ENCODE measurements at regions not wholly inside any gene's neighbourhood (a gene's known extent, or its start where the extent isn't known, plus 50 kb on each side); places are given as distances from the start of the nearest gene placed in this dataset.

DNA sequence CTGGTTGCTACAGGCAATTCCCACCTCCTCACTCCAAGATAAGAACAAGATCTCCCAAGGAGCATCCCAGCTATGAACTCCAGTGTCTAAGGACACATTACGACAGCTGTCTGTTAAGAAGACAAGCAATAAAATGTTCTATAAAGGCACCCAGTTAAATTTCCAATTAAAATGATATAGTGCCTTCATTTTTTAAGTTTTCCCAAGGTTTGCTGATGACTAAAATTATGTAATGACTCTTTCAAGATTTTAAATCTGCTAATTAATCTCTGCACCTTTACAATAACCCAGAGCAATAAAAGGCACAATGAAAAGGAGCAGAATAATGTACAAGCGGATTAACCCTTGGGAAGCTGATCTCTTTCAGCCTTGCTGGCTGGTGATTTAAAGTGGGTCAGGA is 61.6 kb upstream of the REG3G start:
- no peak for DNase-seq
- TF ChIP-seq CTCF (IDR thresholded peaks at IDR 0.05; ENCODE audit: borderline replicate concordance, extremely low read depth, insufficient read depth): no peak
- Histone ChIP-seq H3K27me3 (ENCODE audit: control insufficient read depth, insufficient read depth, low read length) (no peaks in the 10 kb centered on the region), H3K4me3 (ENCODE audit: low read length in 3 of 3) (no peak overlapping the region), H3K27ac (ENCODE audit: low read depth in 2 of 2, low read length in 2 of 2) (no peak overlapping the region), H3K36me3 (ENCODE audit: control insufficient read depth in 2 of 3, insufficient read depth in 3 of 3, low read length in 3 of 3) (no peaks in the 10 kb centered on the region), H3K4me1 (ENCODE audit: control insufficient read depth in 2 of 3, insufficient read depth in 2 of 3, low read depth in 1 of 3, low read length in 3 of 3) (no peaks in the 10 kb centered on the region), H3K9ac (ENCODE audit: low read length in 3 of 3) (no peak overlapping the region), H3K9me3 (ENCODE audit: control insufficient read depth in 2 of 3, insufficient read depth in 1 of 3, low read length in 3 of 3) (no peaks in the 10 kb centered on the region)
- no peak for FAIRE-seq
- intact Hi-C loops (cut with DNase I): no loop called here

- Histone ChIP-seq H3K36me3 (ENCODE audit: control insufficient read depth in 2 of 3, insufficient read depth in 3 of 3, low read length in 3 of 3) (no peaks in the 10 kb centered on the region), H3K4me3 (ENCODE audit: low read length in 3 of 3) (no peak overlapping the region), H3K27me3 (ENCODE audit: control insufficient read depth, insufficient read depth, low read length) (no peaks in the 10 kb centered on the region), H3K9ac (ENCODE audit: low read length in 3 of 3) (no peak overlapping the region), H3K9me3 (ENCODE audit: control insufficient read depth in 2 of 3, insufficient read depth in 1 of 3, low read length in 3 of 3) (no peaks in the 10 kb centered on the region), H3K4me1 (ENCODE audit: control insufficient read depth in 2 of 3, insufficient read depth in 2 of 3, low read depth in 1 of 3, low read length in 3 of 3) (no peaks in the 10 kb centered on the region), H3K27ac (ENCODE audit: low read depth in 2 of 2, low read length in 2 of 2) (no peak overlapping the region)
- DNase-seq (no peak), FAIRE-seq (no peak)
- no peak for TF ChIP-seq CTCF (IDR thresholded peaks at IDR 0.05; ENCODE audit: borderline replicate concordance, extremely low read depth, insufficient read depth)
- intact Hi-C loops (cut with DNase I): no loop called here
These were observed 58.2 kb upstream of the REG3G start for GRCh38 chr2:78967294-78967693.

- no peak for FAIRE-seq
These were observed 51.9 kb upstream of the REG3G start for GRCh38 chr2:78973630-78974029.

More at GRCh38 chr2:78973630-78974029, 51.9 kb upstream of the REG3G start:
- no peaks in the 10 kb centered on the region for H3K27me3 ChIP-seq (ENCODE audit: control insufficient read depth, insufficient read depth, low read length)
- no peak overlapping the region for H3K9ac ChIP-seq (ENCODE audit: low read length in 3 of 3)
- no peak for DNase-seq
- no peak for TF ChIP-seq CTCF (IDR thresholded peaks at IDR 0.05; ENCODE audit: borderline replicate concordance, extremely low read depth, insufficient read depth)
- no peaks in the 10 kb centered on the region for H3K36me3 ChIP-seq (ENCODE audit: control insufficient read depth in 2 of 3, insufficient read depth in 3 of 3, low read length in 3 of 3)
- no peaks in the 10 kb centered on the region for H3K9me3 ChIP-seq (ENCODE audit: control insufficient read depth in 2 of 3, insufficient read depth in 1 of 3, low read length in 3 of 3)
- no peak overlapping the region for H3K4me3 ChIP-seq (ENCODE audit: low read length in 3 of 3)
- intact Hi-C loops (cut with DNase I): no loop called here
- H3K27ac ChIP-seq (ENCODE audit: low read depth in 2 of 2, low read length in 2 of 2): no peak overlapping the region
- no peaks in the 10 kb centered on the region for H3K4me1 ChIP-seq (ENCODE audit: control insufficient read depth in 2 of 3, insufficient read depth in 2 of 3, low read depth in 1 of 3, low read length in 3 of 3)

Data from kidney (tissue), 13 donors.